ENCODE measurements at regions not wholly inside any gene's neighbourhood (a gene's known extent, or its start where the extent isn't known, plus 50 kb on each side); places are given as distances from the start of the nearest gene placed in this dataset.

DNA sequence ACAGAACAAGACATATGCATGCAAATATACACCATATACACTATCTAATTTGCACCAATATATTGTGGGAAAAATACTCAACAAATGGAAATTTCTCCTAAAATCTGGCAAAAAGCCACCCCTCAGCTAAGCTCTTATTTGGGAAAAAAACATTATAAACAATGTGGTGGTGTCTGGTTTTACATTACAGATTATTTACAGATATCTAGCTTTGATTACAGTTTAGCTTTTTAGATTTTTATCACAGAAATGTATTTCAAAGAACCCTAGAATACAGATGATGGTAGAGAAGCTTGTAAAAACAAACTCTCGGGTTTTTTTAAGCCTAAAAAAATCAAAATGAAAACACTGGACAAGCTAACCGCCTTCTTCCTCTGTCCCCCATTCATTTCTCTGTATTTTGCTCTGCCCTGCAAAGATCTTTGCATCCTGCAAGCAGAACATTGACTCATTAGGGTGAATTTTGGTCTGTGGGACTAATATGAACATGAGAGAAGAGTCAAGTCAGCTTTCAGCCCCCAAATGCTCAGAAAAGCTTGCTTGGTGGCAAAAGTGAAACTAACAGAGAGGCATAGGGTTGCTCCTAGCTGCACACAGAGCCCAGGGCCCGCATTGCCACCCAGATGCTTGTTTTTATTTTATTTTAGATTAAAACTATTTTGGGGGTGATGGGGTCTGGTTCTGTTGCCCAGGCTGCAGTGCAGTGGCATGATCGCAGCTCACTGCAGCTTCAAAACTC is 88.8 kb upstream of the LYZL1 start:
- H3K36me3 ChIP-seq (ENCODE audit: insufficient read depth, low read length), result no peaks in the 10 kb centered on the region
- no peak for DNase-seq (ENCODE audit: low read depth, low spot score)
- no peak for TF ChIP-seq EZH2 (IDR thresholded peaks at IDR 0.05)
- TF ChIP-seq POLR2AphosphoS5 (IDR thresholded peaks at IDR 0.05; ENCODE audit: borderline replicate concordance, low read depth, low read length), result no peak
- no peak for TF ChIP-seq FOXP2 (optimal IDR thresholded peaks at IDR 0.05; ENCODE audit: control extremely low read depth, extremely low read length, insufficient read depth)

DNA sequence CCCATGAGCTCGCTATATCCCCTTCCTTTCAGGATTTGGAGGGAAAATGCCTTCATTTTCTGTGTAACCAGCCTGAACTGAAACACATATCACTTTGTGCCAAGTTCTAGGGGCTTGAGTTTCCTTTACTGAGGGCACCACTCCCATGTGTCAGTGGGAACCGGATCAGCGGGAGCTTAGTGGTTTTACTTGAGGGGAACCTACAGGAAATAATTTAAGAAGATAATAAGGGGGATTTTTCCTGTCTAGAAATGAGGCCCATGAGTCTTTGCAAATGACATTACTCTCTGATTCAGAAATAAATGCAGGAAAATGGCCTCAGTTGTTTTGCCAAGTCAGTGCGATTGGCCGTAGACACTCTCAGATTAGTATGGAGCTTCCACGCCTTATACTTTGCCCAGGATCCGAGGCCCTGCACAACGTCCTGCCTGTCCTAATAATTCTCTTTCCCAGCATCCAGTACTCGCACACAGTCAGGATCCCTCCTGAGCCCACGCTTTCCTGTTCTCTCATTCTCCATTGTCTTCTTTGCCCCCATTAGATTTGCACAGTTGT is 86.4 kb upstream of the LYZL1 start:
- Histone ChIP-seq H3K9ac (ENCODE audit: insufficient read length) (no peak overlapping the region), H3K9me3 (ENCODE audit: low read depth, low read length) (no peaks in the 10 kb centered on the region), H3K4me3 (peak overlapping the region; percentile 57), H3K36me3 (ENCODE audit: insufficient read depth, low read length) (no peaks in the 10 kb centered on the region), H3K27ac (no peak overlapping the region)
- peak; percentile 80 for DNase-seq (ENCODE audit: low read depth, low spot score)
- TF ChIP-seq FOXP2 (optimal IDR thresholded peaks at IDR 0.05; ENCODE audit: control extremely low read depth, extremely low read length, insufficient read depth) (no peak), POLR2AphosphoS5 (IDR thresholded peaks at IDR 0.05; ENCODE audit: borderline replicate concordance, low read depth, low read length) (peak; percentile 21; the same call in 1 of the 2 replicates), EZH2 (IDR thresholded peaks at IDR 0.05) (no peak)

More for the DNA sequence above, 88.8 kb upstream of the LYZL1 start:
- Histone ChIP-seq H3K9ac (ENCODE audit: insufficient read length) (no peak overlapping the region), H3K27ac (no peak overlapping the region), H3K9me3 (ENCODE audit: low read depth, low read length) (no peaks in the 10 kb centered on the region), H3K4me3 (no peak overlapping the region)

DNA sequence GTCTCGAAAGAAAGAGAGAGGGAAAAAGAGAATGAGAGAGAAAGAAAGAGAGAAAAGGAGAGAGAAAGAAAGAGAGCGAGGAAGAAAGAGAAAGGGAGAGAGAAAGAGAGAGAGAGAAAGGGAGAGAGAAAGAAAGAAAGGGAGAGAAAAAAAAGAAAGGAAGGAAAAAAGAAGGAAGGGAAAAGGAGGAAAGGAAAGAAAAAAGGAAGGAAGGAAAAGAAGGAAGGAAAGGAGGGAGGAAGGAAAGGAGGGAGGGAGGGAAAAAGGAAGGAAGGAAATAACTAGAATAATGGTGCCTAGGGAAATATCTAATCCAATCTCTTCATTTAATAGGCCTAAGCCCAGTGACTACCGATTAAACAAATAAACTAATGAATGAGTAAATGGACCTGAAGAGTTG is 85.4 kb upstream of the LYZL1 start:
- no peak for DNase-seq (ENCODE audit: low read depth, low spot score)
- Histone ChIP-seq H3K9me3 (ENCODE audit: low read depth, low read length) (no peaks in the 10 kb centered on the region), H3K4me3 (no peak overlapping the region), H3K27ac (no peak overlapping the region), H3K9ac (ENCODE audit: insufficient read length) (no peak overlapping the region), H3K36me3 (ENCODE audit: insufficient read depth, low read length) (no peaks in the 10 kb centered on the region)
- no peak for TF ChIP-seq FOXP2 (optimal IDR thresholded peaks at IDR 0.05; ENCODE audit: control extremely low read depth, extremely low read length, insufficient read depth)
- no peak for TF ChIP-seq POLR2AphosphoS5 (IDR thresholded peaks at IDR 0.05; ENCODE audit: borderline replicate concordance, low read depth, low read length)
- no peak for TF ChIP-seq EZH2 (IDR thresholded peaks at IDR 0.05)

DNA sequence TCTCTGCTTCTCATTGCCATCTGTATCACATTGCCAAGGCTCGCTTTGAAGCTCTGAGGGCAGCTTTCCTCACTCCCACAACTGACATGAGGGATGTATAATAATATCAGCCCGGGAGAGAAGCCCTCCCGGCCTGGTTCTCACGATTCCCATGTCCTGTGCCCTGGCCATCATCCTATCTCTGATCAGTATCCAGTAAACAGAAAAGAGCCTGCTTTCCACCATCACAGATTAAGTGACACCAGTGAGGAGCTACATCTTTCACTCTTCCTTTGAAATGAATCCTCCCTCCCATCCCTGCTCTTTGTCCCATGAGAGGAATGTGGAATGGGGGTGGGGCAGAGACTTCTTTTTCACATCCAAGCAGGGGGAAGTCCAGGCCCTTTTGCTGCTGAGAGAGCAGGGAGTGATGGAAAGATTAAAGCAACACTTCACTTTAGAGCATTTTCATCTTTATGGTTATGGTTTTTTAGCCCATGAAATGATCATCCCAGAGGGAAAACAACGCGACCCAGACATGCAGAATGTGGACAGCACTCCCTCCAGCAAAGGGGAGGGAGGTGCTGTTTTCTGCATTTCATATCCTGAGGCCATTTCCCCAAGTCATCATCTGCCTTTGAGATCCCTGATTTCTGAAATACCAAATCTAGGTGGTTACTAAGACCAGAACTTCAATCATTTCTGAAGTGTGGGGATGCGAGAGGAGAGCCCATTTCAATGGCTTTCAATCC is 84.6 kb upstream of the LYZL1 start:
- Histone ChIP-seq H3K27ac (no peak overlapping the region), H3K36me3 (ENCODE audit: insufficient read depth, low read length) (no peaks in the 10 kb centered on the region), H3K4me3 (no peak overlapping the region), H3K9me3 (ENCODE audit: low read depth, low read length) (no peaks in the 10 kb centered on the region), H3K9ac (ENCODE audit: insufficient read length) (no peak overlapping the region)
- no peak for TF ChIP-seq EZH2 (IDR thresholded peaks at IDR 0.05)
- no peak for TF ChIP-seq POLR2AphosphoS5 (IDR thresholded peaks at IDR 0.05; ENCODE audit: borderline replicate concordance, low read depth, low read length)
- no peak for TF ChIP-seq FOXP2 (optimal IDR thresholded peaks at IDR 0.05; ENCODE audit: control extremely low read depth, extremely low read length, insufficient read depth)
- no peak for DNase-seq (ENCODE audit: low read depth, low spot score)

GRCh38 chr10:29205787-29206186 is 83.1 kb upstream of the LYZL1 start:
- Histone ChIP-seq H3K9ac (ENCODE audit: insufficient read length) (no peak overlapping the region), H3K27ac (no peak overlapping the region), H3K36me3 (ENCODE audit: insufficient read depth, low read length) (no peaks in the 10 kb centered on the region), H3K9me3 (ENCODE audit: low read depth, low read length) (no peaks in the 10 kb centered on the region), H3K4me3 (no peak overlapping the region)
- TF ChIP-seq POLR2AphosphoS5 (IDR thresholded peaks at IDR 0.05; ENCODE audit: borderline replicate concordance, low read depth, low read length) (no peak), EZH2 (IDR thresholded peaks at IDR 0.05) (no peak), FOXP2 (optimal IDR thresholded peaks at IDR 0.05; ENCODE audit: control extremely low read depth, extremely low read length, insufficient read depth) (no peak)
- DNase-seq (ENCODE audit: low read depth, low spot score), result no peak

GRCh38 chr10:29208845-29209244 is 80.0 kb upstream of the LYZL1 start:
- TF ChIP-seq FOXP2 (optimal IDR thresholded peaks at IDR 0.05; ENCODE audit: control extremely low read depth, extremely low read length, insufficient read depth) (no peak), EZH2 (IDR thresholded peaks at IDR 0.05) (no peak), POLR2AphosphoS5 (IDR thresholded peaks at IDR 0.05; ENCODE audit: borderline replicate concordance, low read depth, low read length) (no peak)
- Histone ChIP-seq H3K9ac (ENCODE audit: insufficient read length) (no peak overlapping the region), H3K36me3 (ENCODE audit: insufficient read depth, low read length) (no peaks in the 10 kb centered on the region), H3K9me3 (ENCODE audit: low read depth, low read length) (no peaks in the 10 kb centered on the region), H3K27ac (no peak overlapping the region), H3K4me3 (no peak overlapping the region)
- DNase-seq (ENCODE audit: low read depth, low spot score), result no peak

GRCh38 chr10:29209830-29210229 is 79.0 kb upstream of the LYZL1 start:
- no peak overlapping the region for H3K27ac ChIP-seq
- no peak overlapping the region for H3K4me3 ChIP-seq

DNA sequence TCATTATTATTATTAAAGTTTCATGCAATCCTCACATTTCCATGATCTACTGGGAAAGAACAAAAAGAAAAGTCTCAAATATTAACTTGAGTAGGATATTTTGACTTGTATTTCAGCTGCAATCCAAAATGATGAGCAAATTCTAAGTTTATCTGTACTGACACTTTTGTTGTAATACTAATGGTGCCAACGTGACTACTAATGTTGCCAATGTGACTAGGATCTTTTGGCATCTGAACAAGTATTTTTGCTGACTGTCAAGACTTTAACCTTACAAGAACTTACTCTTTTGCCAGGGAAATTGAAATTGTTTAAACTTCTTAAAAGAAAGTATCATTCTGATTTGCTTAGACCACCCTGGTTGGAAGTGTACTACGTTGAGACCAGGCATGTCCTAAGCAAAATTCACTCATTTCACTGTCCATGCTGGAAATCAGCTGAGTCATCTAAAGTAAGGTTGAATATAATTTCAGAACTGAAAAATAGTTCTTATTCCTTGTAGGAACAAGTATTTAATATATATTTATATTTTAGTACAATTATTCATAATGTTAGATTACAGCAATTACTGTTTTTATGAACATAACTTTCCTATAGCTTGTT is 78.5 kb upstream of the LYZL1 start:
- H3K4me3 ChIP-seq, result no peak overlapping the region
- no peaks in the 10 kb centered on the region for H3K36me3 ChIP-seq (ENCODE audit: insufficient read depth, low read length)
- DNase-seq (ENCODE audit: low read depth, low spot score), result no peak
- no peak overlapping the region for H3K27ac ChIP-seq
- TF ChIP-seq EZH2 (IDR thresholded peaks at IDR 0.05) (no peak), FOXP2 (optimal IDR thresholded peaks at IDR 0.05; ENCODE audit: control extremely low read depth, extremely low read length, insufficient read depth) (no peak), POLR2AphosphoS5 (IDR thresholded peaks at IDR 0.05; ENCODE audit: borderline replicate concordance, low read depth, low read length) (no peak)
- no peaks in the 10 kb centered on the region for H3K9me3 ChIP-seq (ENCODE audit: low read depth, low read length)
- no peak overlapping the region for H3K9ac ChIP-seq (ENCODE audit: insufficient read length)

More at GRCh38 chr10:29209830-29210229, 79.0 kb upstream of the LYZL1 start:
- H3K9me3 ChIP-seq (ENCODE audit: low read depth, low read length), result no peaks in the 10 kb centered on the region
- no peak overlapping the region for H3K9ac ChIP-seq (ENCODE audit: insufficient read length)
- H3K36me3 ChIP-seq (ENCODE audit: insufficient read depth, low read length), result no peaks in the 10 kb centered on the region
- no peak for DNase-seq (ENCODE audit: low read depth, low spot score)
- TF ChIP-seq FOXP2 (optimal IDR thresholded peaks at IDR 0.05; ENCODE audit: control extremely low read depth, extremely low read length, insufficient read depth) (no peak), POLR2AphosphoS5 (IDR thresholded peaks at IDR 0.05; ENCODE audit: borderline replicate concordance, low read depth, low read length) (no peak), EZH2 (IDR thresholded peaks at IDR 0.05) (no peak)
